ENCODE measurements at regions not wholly inside any gene's neighbourhood (a gene's known extent, or its start where the extent isn't known, plus 50 kb on each side); places are given as distances from the start of the nearest gene placed in this dataset.

DNA sequence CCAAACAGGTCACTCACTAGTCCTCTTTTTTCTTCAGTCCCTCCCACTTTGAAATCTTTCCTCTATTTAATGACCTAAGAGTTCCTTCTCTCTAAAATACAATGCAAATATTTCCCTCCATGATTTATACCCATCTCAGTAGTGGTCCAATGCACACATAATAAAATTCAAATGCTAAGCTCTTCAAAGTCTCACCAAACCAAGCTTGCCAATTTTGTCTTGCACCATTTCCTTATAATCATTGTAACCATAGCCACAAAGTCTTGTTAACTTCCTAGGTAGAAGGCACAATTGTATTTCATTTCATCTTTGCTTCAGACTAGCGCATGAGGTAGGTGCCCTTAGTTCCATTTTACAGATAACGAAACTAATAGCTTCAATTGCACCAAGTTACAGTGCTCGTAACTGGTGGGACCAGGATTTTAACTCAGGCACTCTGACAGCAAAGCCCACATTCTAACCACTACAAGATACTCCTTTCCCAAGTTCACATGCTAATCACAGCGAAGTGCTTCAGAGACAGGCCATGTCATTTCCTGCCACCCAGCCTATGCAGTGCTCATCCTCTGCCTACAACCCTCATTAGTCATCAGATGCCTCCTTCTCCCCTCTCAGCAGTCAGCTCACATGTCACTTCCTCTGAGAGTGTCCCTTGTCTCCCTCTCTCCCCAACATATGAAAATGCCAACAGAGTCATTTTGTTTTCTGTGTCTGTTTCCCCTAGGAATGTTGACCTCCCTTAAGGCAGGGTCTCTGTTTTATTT, 66.9 kb upstream of the PPARGC1A start (continued):
- TF ChIP-seq BCL11A (IDR thresholded peaks at IDR 0.05; ENCODE audit: low read depth in 2 of 2, low read length in 2 of 2), result no peak
- no peak for TF ChIP-seq PHF8 (conservative IDR thresholded peaks at IDR 0.05; ENCODE audit: low read depth, low read length)
- TF ChIP-seq GTF2F1 (IDR thresholded peaks at IDR 0.05; ENCODE audit: borderline replicate concordance, low read depth, low read length), result no peak
- TF ChIP-seq KDM1A (IDR thresholded peaks at IDR 0.05; ENCODE audit: borderline replicate concordance, low read length), result no peak
- TF ChIP-seq SUZ12 (IDR thresholded peaks at IDR 0.05; ENCODE audit: low read length), result no peak
- no peak for TF ChIP-seq HDAC2 (IDR thresholded peaks at IDR 0.05; ENCODE audit: borderline replicate concordance in 1 of 2, low read depth in 2 of 2, low read length in 2 of 2)
- no peak for TF ChIP-seq TBP (IDR thresholded peaks at IDR 0.05; ENCODE audit: low read depth, low read length)
- no peak for TF ChIP-seq SIX5 (IDR thresholded peaks at IDR 0.05; ENCODE audit: low read depth, low read length)
